Liver (tissue), 8 donors: ENCODE measurements at regions not wholly inside any gene's neighbourhood (a gene's known extent, or its start where the extent isn't known, plus 50 kb on each side); places are given as distances from the start of the nearest gene placed in this dataset.

Experiments
- DNase-seq: peaks from one replicate; pipeline ENCODE4 v3.0.0-alpha.2; 2017; ENCODE audit warnings: low spot score
- H3K27ac ChIP-seq, 2 donors: one replicate each; pipeline ENCODE4 v1.7.0; 2013; ENCODE audit warnings: inconsistent platforms in 2 of 2, low read length in 2 of 2, control low read depth in 1 of 2, low read depth in 1 of 2, mild to moderate bottlenecking in 1 of 2
- H3K27me3 ChIP-seq, 4 donors: one replicate each; pipeline versions ENCODE4 v1.6.1 to v1.7.0; 2013; ENCODE audit warnings: low read length in 3 of 4, inconsistent platforms in 1 of 4, mild to moderate bottlenecking in 1 of 4, moderate library complexity in 1 of 4; ENCODE audit not compliant: control insufficient read depth in 4 of 4, insufficient read depth in 4 of 4
- H3K36me3 ChIP-seq, 4 donors: one replicate each; pipeline versions ENCODE4 v1.6.1 to v1.7.0; 2013; ENCODE audit warnings: low read length in 3 of 4, mild to moderate bottlenecking in 3 of 4, low read depth in 1 of 4, moderate library complexity in 1 of 4; ENCODE audit not compliant: control insufficient read depth in 4 of 4, insufficient read depth in 3 of 4
- H3K4me1 ChIP-seq, 4 donors: one replicate each; pipeline versions ENCODE4 v1.6.1 to v1.7.0; 2013; ENCODE audit warnings: low read length in 3 of 4, mild to moderate bottlenecking in 3 of 4, moderate library complexity in 1 of 4; ENCODE audit not compliant: control insufficient read depth in 4 of 4, insufficient read depth in 4 of 4
- H3K4me3 ChIP-seq, 3 donors: one replicate each; pipeline versions ENCODE4 v1.6.1 to v1.7.0; 2013; ENCODE audit warnings: low read length in 3 of 3, control low read depth in 1 of 3, low read depth in 1 of 3, mild to moderate bottlenecking in 1 of 3
- H3K9ac ChIP-seq, 2 donors: one replicate each; pipeline ENCODE4 v1.7.0; 2013; ENCODE audit warnings: low read length in 2 of 2, mild to moderate bottlenecking in 2 of 2, moderate library complexity in 2 of 2, control low read depth in 1 of 2, low read depth in 1 of 2
- H3K9me3 ChIP-seq, 4 donors: one replicate each; pipeline versions ENCODE4 v1.6.1 to v1.7.0; 2013; ENCODE audit warnings: low read length in 3 of 4; ENCODE audit not compliant: control insufficient read depth in 4 of 4
- ATF3 ChIP-seq: IDR thresholded peaks from 2 replicates; pipeline ENCODE4 v1.6.1; 2016; ENCODE audit warnings: antibody characterized with exemption
- CTCF ChIP-seq: fragments of 150-350 bp; IDR thresholded peaks from 2 replicates; pipeline ENCODE4 v1.5.1; 2017; ENCODE audit warnings: improper control_type of control experiment, low read depth, low read length; ENCODE audit not compliant: missing input control
- EGR1 ChIP-seq, 2 donors: IDR thresholded peaks; 2 replicates each; pipeline ENCODE4 v1.6.1; 2016 to 2018; ENCODE audit warnings: antibody characterized with exemption in 2 of 2, low read depth in 2 of 2
- FOXA1 ChIP-seq: IDR thresholded peaks from 2 replicates; pipeline ENCODE4 v1.6.1; 2016; ENCODE audit warnings: antibody characterized with exemption
- FOXA2 ChIP-seq: IDR thresholded peaks from 2 replicates; pipeline ENCODE4 v1.6.1; 2016; ENCODE audit warnings: antibody characterized with exemption
- GABPA ChIP-seq, 2 donors: IDR thresholded peaks in 1 of 2; conservative IDR thresholded peaks in 1 of 2; 2 replicates each; pipeline ENCODE4 v1.6.1; 2016; ENCODE audit warnings: antibody characterized with exemption in 2 of 2, mild to moderate bottlenecking in 1 of 2, moderate library complexity in 1 of 2
- HNF4A ChIP-seq, 2 donors: conservative IDR thresholded peaks; 2 replicates each; pipeline ENCODE4 v1.6.1; 2016; ENCODE audit warnings: antibody characterized with exemption in 2 of 2, mild to moderate bottlenecking in 2 of 2
- HNF4G ChIP-seq: IDR thresholded peaks from 2 replicates; pipeline ENCODE4 v1.6.1; 2016; ENCODE audit warnings: antibody characterized with exemption
- JUND ChIP-seq, 2 donors: IDR thresholded peaks; 2 replicates each; pipeline ENCODE4 v1.6.1; 2016; ENCODE audit warnings: antibody characterized with exemption in 2 of 2
- MAX ChIP-seq: IDR thresholded peaks from 2 replicates; pipeline ENCODE4 v1.6.1; 2016; ENCODE audit warnings: antibody characterized with exemption
- NR2F2 ChIP-seq: IDR thresholded peaks from 2 replicates; pipeline ENCODE4 v1.6.1; 2016; ENCODE audit warnings: antibody characterized with exemption
- RAD21 ChIP-seq, 2 donors: IDR thresholded peaks; 2 replicates each; pipeline ENCODE4 v1.6.1; 2016; ENCODE audit warnings: antibody characterized with exemption in 2 of 2, mild to moderate bottlenecking in 2 of 2
- REST ChIP-seq: IDR thresholded peaks from 2 replicates; pipeline ENCODE4 v1.6.1; 2016; ENCODE audit warnings: antibody characterized with exemption, mild to moderate bottlenecking
- RXRA ChIP-seq, 2 donors: IDR thresholded peaks; 2 replicates each; pipeline ENCODE4 v1.6.1; 2017 to 2018; ENCODE audit warnings: antibody characterized with exemption in 2 of 2, mild to moderate bottlenecking in 1 of 2
- SP1 ChIP-seq: IDR thresholded peaks from 2 replicates; pipeline ENCODE4 v1.6.1; 2018; ENCODE audit warnings: antibody characterized with exemption, mild to moderate bottlenecking
- TAF1 ChIP-seq: conservative IDR thresholded peaks from 2 replicates; pipeline ENCODE4 v1.6.1; 2016; ENCODE audit warnings: antibody characterized with exemption, mild to moderate bottlenecking
- YY1 ChIP-seq: IDR thresholded peaks from 2 replicates; pipeline ENCODE4 v1.6.1; 2016; ENCODE audit warnings: antibody characterized with exemption, mild to moderate bottlenecking
- ZBTB33 ChIP-seq: IDR thresholded peaks from 2 replicates; pipeline ENCODE4 v1.6.1; 2016; ENCODE audit warnings: antibody characterized with exemption
- WGBS: extraction: QIAGEN DNeasy Blood & Tissue Kit; methylation state at CpG from one replicate; pipeline ENCODE4 v1.1.7; 2013; 5-methylcytosine and 5-hydroxymethylcytosine counted together
- donor health status: healthy.
- donor health status: healthy.
- donor health status: healthy.
- donor health status: healthy.
- donor health status: healthy.

- H3K9ac ChIP-seq: no peak overlapping the region
- no peak overlapping the region for H3K4me3 ChIP-seq
- TF ChIP-seq ATF3 (no peak), CTCF (no peak), GABPA (IDR thresholded peaks at IDR 0.05 in 1 of 2, conservative IDR thresholded peaks at IDR 0.05 in 1 of 2) (no peak), REST (no peak), FOXA1 (no peak), YY1 (no peak), FOXA2 (no peak), NR2F2 (no peak), HNF4G (no peak), EGR1 (IDR thresholded peaks at IDR 0.05; ENCODE audit: low read depth in 2 of 2) (no peak), HNF4A (conservative IDR thresholded peaks at IDR 0.05) (no peak), RXRA (IDR thresholded peaks at IDR 0.05) (no peak), TAF1 (no peak)
- H3K9me3 ChIP-seq: no peaks in the 10 kb centered on the region
- H3K4me1 ChIP-seq: no peaks in the 10 kb centered on the region
- H3K36me3 ChIP-seq: no peaks in the 10 kb centered on the region
- no peaks in the 10 kb centered on the region for H3K27me3 ChIP-seq
- 75% methylated on average over 1 of the region's 1 CpG for WGBS
- no peak for DNase-seq
- H3K27ac ChIP-seq: no peak overlapping the region
Measured at GRCh38 chrX:146127617-146128016, 310.0 kb downstream of the SLITRK2 start.

GRCh38 chrX:146141221-146141620, 323.6 kb downstream of the SLITRK2 start:
- 55% methylated on average over 4 of the region's 4 CpGs for WGBS
- Histone ChIP-seq H3K36me3 (no peaks in the 10 kb centered on the region), H3K9ac (no peak overlapping the region), H3K4me3 (no peak overlapping the region), H3K27me3 (no peaks in the 10 kb centered on the region), H3K9me3 (no peaks in the 10 kb centered on the region), H3K4me1 (no peaks in the 10 kb centered on the region), H3K27ac (no peak overlapping the region)
- TF ChIP-seq FOXA2 (no peak), HNF4A (conservative IDR thresholded peaks at IDR 0.05) (no peak), FOXA1 (no peak), SP1 (no peak), REST (no peak), TAF1 (no peak), GABPA (IDR thresholded peaks at IDR 0.05 in 1 of 2, conservative IDR thresholded peaks at IDR 0.05 in 1 of 2) (no peak), RAD21 (IDR thresholded peaks at IDR 0.05) (no peak), MAX (no peak), YY1 (no peak), HNF4G (no peak), CTCF (no peak), JUND (IDR thresholded peaks at IDR 0.05) (no peak), ZBTB33 (no peak)
- DNase-seq: no peak
